Right ventricle myocardium superior (tissue), 1 donor: ENCODE measurements at regions not wholly inside any gene's neighbourhood (a gene's known extent, or its start where the extent isn't known, plus 50 kb on each side); places are given as distances from the start of the nearest gene placed in this dataset.

ENCODE experiments used
- ATAC-seq: fragments of 200-7000 bp; cut with Tn5 transposase; one replicate; pipeline ENCODE4 v1.9.1; 2020; ENCODE audit warnings: mild to moderate bottlenecking; ENCODE audit not compliant: poor library complexity
- DNase-seq: peaks from one replicate; pipeline ENCODE4 v3.0.0-alpha.2; 2020
- intact Hi-C: fragments of 100-400 bp; cut with DNase I; formaldehyde crosslinking; loops from one replicate; pipeline ENCODE4 v1.11.2; 2022
- donor health status: DM: no; HTN: yes; CAD: no; lungs with severe emphysema.

- no peak for DNase-seq
- no peak for ATAC-seq
- intact Hi-C loops, result no loop called here
These were observed 239.4 kb upstream of the ZNF462 start for GRCh38 chr9:106623558-106623957.

GRCh38 chr9:106625259-106625789 lies 237.6 kb upstream of the ZNF462 start:
- ATAC-seq, result no peak
- intact Hi-C loops, result no loop called here
- DNase-seq, result no peak

- intact Hi-C loops, result no loop called here
- DNase-seq (no peak), ATAC-seq (no peak)
These were observed 236.0 kb upstream of the ZNF462 start for GRCh38 chr9:106626936-106627335.

DNA sequence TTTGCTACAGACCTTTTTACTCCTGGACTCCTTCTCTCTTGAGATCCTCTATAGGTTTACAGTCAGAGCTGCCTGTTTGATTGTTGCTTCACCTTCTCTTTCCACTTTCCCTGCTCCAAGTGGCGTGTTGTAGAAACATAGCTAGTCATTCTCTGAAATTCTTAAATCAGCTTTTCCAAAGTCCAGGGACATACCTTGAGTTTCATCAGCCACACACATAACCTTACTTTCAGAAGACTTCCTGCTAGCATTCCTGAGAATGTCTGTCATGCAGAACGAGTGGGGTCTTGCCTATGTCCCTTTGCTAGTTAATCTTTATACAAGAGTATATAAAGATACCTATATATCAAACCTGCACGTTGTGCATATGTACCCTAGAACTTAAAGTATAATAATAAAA lies 230.3 kb upstream of the ZNF462 start:
- ATAC-seq, result no peak
- intact Hi-C loops, result no loop called here
- no peak for DNase-seq

- DNase-seq (no peak), ATAC-seq (no peak)
- intact Hi-C loops, result no loop called here
These were observed 228.8 kb upstream of the ZNF462 start for GRCh38 chr9:106634183-106634582.

DNA sequence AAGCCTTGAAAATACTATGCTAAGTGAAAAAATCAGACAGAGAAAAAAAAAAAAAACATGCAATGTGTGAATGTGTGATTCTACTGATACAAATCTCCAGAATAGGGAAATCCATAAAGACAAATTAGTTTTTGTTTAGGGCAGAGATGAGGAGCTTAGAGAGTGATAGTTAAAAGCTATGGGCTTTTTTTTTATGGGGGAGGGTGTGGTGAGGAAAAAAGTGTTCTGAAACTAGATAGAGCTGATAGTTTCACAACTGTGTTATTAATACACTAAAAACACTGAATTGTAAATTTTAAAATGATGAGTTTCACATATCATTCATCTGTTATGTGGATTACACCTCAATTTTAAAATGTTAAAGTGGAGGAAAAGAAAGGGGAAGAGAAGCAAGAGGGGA lies 228.3 kb upstream of the ZNF462 start:
- ATAC-seq, result no peak
- DNase-seq, result no peak
- intact Hi-C loops, result no loop called here

DNA sequence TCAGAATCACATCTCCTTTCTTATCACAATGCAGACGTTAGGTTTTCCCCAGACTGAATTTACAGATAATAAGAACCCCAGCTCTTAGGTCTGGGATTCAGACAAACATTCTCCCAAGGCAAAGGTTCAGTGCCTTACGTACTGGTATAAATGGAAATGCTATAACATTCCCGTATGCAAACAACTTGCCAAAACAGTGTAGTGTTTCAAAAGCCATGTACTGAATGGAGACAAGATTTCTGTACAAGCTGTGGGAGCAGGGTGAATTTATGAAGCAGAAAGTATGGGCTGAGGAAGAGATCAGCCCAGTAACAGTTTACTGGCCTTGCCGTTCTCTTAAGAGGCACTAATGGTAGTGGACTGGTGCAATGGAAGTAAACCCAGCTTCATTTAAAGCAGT lies 225.5 kb upstream of the ZNF462 start:
- no peak for DNase-seq
- no peak for ATAC-seq
- intact Hi-C loops, result no loop called here

GRCh38 chr9:106639873-106640568 lies 222.9 kb upstream of the ZNF462 start:
- ATAC-seq (no peak), DNase-seq (no peak)
- intact Hi-C loops, result no loop called here

DNA sequence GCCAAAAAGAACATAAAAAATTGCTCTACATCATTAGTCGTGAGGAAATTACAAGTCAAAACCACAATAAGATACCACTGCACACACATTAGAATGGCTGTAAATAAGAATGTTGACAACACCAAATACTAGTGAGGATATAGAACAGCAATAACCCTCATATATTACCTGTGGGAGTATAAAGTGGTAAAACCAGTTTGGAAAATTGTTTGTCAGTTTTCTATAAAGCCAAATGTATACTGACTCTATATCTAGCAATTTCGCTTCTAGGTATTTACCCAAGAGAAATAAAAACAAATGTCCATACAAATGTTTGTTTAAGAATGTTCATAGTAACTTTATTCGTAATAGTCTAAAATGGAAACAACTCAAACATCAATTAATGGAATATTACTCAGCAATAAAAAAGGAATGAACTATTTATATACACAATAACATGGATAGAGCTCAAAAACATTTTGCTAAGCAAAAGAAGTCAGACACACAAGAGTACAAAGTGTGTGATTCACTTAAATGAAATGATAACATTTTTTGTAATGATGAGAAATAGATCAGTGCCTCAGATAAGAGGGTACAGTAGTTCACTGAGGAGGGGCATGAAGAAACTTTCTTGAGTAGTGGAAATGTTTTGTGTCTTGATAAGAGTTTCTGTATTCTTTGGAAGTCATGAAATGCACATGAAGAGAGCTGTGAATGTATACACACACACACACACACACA lies 219.6 kb upstream of the ZNF462 start:
- no peak for ATAC-seq
- intact Hi-C loops, result no loop called here
- no peak for DNase-seq

DNA sequence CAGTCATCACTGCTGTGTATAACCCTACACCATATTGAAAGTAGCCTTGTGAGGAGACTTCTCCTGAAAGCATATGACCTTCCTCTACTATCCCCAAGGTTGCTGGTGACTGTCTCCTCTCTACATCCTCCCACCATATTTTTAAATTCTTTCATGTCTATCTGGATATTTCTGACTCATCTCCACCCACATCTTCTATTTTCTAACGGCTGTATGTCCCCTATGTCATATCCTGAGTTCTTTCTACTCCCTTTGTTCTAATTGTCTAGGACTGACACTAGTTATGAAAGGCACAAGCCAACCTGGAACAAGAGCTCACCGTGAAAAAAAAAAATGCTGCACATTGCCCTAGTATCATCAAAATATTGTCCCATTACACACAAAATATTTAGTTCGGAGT lies 218.3 kb upstream of the ZNF462 start:
- ATAC-seq (no peak), DNase-seq (no peak)
- intact Hi-C loops, result no loop called here

DNA sequence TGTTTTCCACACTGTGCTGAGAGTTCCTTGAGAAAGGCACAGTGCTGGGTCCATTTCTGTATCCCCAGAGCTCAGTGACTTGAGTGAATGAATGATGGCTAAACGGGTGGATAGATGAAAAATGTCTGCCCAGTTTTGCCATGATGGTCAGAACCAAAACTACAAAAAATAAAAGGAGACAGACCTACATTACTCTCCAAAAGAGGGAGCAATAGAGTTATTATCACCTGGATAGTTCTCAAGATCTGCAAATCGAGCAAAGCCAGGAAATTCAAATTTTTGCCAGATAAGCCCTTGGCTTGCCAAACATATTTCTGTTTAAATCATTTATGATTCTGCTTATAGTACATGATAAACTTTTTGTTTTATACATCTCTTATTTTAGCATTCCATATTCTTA lies 214.2 kb upstream of the ZNF462 start:
- no peak for DNase-seq
- no peak for ATAC-seq
- intact Hi-C loops, result no loop called here

GRCh38 chr9:106649664-106650063 lies 213.3 kb upstream of the ZNF462 start:
- ATAC-seq (no peak), DNase-seq (no peak)
- intact Hi-C loops, result no loop called here

DNA sequence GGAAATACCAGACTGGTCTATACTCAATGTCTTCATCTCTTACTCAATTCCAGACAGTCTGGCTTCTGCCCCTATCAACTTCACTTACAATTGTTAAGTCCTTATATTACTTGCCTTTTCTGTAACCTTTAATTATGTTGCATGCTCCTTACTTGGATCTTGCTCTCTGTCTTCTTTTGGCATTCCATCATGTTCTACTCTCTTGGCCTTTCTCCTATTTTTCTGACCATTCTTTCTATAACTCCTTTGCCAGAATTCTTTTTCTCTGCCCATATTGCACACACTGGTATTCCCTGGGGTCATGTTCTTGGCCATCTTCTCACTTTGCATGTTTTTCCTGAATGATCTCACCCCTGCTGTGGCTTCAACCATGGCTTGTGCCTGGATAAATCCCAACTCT lies 209.8 kb upstream of the ZNF462 start:
- intact Hi-C loops, result no loop called here
- peak; percentile 77 for ATAC-seq
- no peak for DNase-seq

DNA sequence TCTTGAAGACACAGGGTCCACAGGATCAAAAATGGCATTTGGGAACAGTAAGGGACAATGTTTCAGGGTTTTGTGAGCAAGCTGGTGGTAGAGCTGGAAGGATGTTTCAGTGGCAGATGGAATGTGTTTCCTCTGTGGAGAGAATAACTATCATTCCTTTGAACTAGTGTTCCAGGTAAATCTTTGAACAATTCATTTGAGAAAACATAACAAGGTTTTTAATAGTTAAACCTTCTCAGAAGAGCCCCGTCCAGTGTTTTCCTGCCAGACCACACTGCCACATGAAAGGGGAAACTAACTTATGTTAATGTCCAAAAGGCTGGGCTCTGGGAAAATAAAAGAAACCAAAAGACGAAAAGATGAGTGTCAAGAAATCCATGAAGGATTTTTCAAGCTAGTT lies 207.0 kb upstream of the ZNF462 start:
- DNase-seq, result no peak
- intact Hi-C loops, result no loop called here
- ATAC-seq, result no peak

DNA sequence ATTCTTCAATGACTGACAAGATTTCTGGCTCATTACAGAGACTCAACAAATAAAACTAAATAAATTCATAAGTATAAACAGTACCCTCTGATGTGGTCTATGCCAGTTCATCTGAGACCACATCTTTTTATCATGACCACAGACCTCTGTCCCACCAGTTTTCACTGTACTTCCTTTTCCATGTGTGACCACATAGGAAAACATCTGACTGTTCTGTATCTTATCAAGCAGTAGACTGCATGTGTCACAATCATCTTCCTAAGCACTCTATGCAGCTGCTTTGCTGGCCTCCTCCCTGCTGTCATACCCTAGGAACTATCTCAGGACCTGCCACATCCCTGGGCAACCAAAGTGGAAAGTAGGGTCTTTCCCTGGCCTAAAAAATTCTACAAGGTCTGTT lies 205.0 kb upstream of the ZNF462 start:
- no peak for ATAC-seq
- DNase-seq, result no peak
- intact Hi-C loops, result no loop called here

DNA sequence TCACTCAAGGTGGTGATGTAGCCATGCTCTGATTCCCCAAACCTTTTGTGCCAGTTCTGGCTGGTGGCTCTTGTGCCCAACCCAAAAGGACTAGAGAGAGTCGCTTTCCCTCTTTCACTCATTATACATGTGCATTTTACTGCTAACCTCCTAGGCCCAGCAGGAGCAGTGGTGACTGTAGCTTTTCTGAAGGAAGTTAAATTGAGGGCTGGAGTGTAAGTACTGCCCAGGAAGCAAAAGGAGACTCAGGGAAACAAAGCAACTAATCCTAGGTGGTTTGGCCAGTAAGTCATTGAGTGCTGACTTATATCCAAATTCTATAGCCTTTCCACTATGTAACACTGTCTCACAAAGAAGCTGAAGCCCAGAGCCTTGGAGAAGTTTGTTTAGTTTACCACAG lies 194.4 kb upstream of the ZNF462 start:
- ATAC-seq (no peak), DNase-seq (no peak)
- intact Hi-C loops, result no loop called here

GRCh38 chr9:106669835-106670234 lies 193.1 kb upstream of the ZNF462 start:
- ATAC-seq, result no peak

GRCh38 chr9:106670418-106670817 lies 192.5 kb upstream of the ZNF462 start:
- DNase-seq (no peak), ATAC-seq (peak; percentile 45)
- intact Hi-C loops, result no loop called here

More at GRCh38 chr9:106669835-106670234, 193.1 kb upstream of the ZNF462 start:
- no peak for DNase-seq
- intact Hi-C loops, result no loop called here

GRCh38 chr9:106675780-106676179 lies 187.2 kb upstream of the ZNF462 start:
- intact Hi-C loops, result no loop called here
- DNase-seq, result peak; percentile 40
- peak; percentile 97 for ATAC-seq

- ATAC-seq (no peak), DNase-seq (no peak)
- intact Hi-C loops, result no loop called here
These were observed 185.6 kb upstream of the ZNF462 start for GRCh38 chr9:106677374-106677773.
